ENCODE measurements at regions not wholly inside any gene's neighbourhood (a gene's known extent, or its start where the extent isn't known, plus 50 kb on each side); places are given as distances from the start of the nearest gene placed in this dataset.

DNA sequence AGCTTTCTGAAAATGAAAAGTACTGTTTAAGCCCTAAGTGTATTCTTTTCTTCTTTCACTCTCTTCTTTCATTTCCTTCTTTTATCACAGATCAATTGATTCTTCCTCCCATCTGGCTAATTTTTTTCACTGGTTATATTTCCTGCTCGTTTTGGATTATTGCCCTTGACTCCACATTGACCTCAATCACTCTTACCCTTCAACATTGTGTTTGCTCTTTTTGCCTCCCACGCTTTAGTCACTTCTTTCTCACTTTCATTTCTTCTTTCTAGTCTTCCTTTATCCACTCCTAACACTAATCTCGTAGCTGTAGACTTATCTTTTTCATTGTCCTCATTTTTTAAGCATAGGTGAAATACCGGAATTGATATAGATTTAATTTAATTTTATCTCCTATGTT lies 320.3 kb upstream of the VRK2 start:
- dilution Hi-C loops (cut with MboI; ENCODE audit: extremely low pct_ligation_motif_present, low sequenced_read_pairs): no loop called here
- Histone ChIP-seq H3K36me3 (ENCODE audit: control insufficient read depth in 2 of 2, extremely low read depth in 1 of 2, insufficient read depth in 2 of 2, low read length in 2 of 2) (no peaks in the 10 kb centered on the region), H3K9ac (replicated peaks; ENCODE audit: extremely low read depth, insufficient read depth, low read length) (no peak overlapping the region), H3K9me1 (replicated peaks; ENCODE audit: control insufficient read depth, extremely low read depth, insufficient read depth, low read length) (no peaks in the 10 kb centered on the region), H3K79me2 (ENCODE audit: control insufficient read depth, insufficient read depth, low read length) (no peaks in the 10 kb centered on the region), H3K4me1 (ENCODE audit: control insufficient read depth, extremely low read depth, insufficient read depth, low read length) (no peaks in the 10 kb centered on the region), H4K20me1 (replicated peaks; ENCODE audit: control insufficient read depth, extremely low read depth, insufficient read depth, low read length) (no peaks in the 10 kb centered on the region), H3K27ac (ENCODE audit: insufficient read depth, low read depth, low read length) (no peak overlapping the region), H3K9me3 (replicated peaks; ENCODE audit: control insufficient read depth, insufficient read depth, low read length) (no peaks in the 10 kb centered on the region), H2AFZ (ENCODE audit: low read depth, low read length) (no peak overlapping the region), H3K27me3 (ENCODE audit: control insufficient read depth in 2 of 2, insufficient read depth in 2 of 2, low read length in 2 of 2) (no peaks in the 10 kb centered on the region), H3K4me3 (replicated peaks in 1 of 3; ENCODE audit: insufficient read depth in 1 of 3, low read depth in 1 of 3, low read length in 3 of 3) (no peak overlapping the region), H3K4me2 (ENCODE audit: insufficient read depth, low read length) (no peak overlapping the region)
- intact Hi-C loops (cut with micrococcal nuclease): no loop called here
- BruUV-seq (replicated peaks): no TSS peak
- ChIA-PET CTCF (no interaction called here), POLR2A (no interaction called here)
- DNase-seq (ENCODE audit: low read depth, low spot score): no peak
- TF ChIP-seq FOS (IDR thresholded peaks at IDR 0.05; ENCODE audit: borderline replicate concordance, insufficient read depth, low read length) (no peak), GATA2 (IDR thresholded peaks at IDR 0.05; ENCODE audit: insufficient read depth, insufficient read length, low read depth, low read length) (no peak)
- TF ChIP-seq, protein P1, sequence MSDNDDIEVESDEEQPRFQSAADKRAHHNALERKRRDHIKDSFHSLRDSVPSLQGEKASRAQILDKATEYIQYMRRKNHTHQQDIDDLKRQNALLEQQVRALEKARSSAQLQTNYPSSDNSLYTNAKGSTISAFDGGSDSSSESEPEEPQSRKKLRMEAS (IDR thresholded peaks at IDR 0.05; ENCODE audit: insufficient read depth, insufficient read length): no peak
- FAIRE-seq: no peak

DNA sequence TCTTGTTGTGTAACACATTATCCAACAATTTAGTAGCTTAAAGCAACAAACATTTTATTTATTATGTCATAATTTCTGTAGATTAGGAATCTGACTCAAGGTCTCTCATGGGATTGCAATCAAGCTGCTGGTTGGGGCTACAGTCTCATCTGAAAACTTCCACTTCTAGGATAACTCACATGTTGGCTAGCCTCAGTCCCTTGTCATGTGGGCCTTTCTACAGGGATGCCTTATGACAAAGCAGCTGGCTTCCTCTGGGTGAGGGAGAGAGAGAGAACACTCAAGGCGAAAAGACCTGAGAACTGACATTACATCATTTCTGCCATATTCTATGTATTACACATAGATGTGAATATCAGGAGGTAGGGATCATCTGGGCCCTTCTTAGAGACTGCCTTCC lies 317.9 kb upstream of the VRK2 start:
- Histone ChIP-seq H4K20me1 (replicated peaks; ENCODE audit: control insufficient read depth, extremely low read depth, insufficient read depth, low read length) (no peaks in the 10 kb centered on the region), H3K36me3 (ENCODE audit: control insufficient read depth in 2 of 2, extremely low read depth in 1 of 2, insufficient read depth in 2 of 2, low read length in 2 of 2) (no peaks in the 10 kb centered on the region), H3K9ac (replicated peaks; ENCODE audit: extremely low read depth, insufficient read depth, low read length) (no peak overlapping the region), H3K27ac (ENCODE audit: insufficient read depth, low read depth, low read length) (no peak overlapping the region), H3K9me3 (replicated peaks; ENCODE audit: control insufficient read depth, insufficient read depth, low read length) (no peaks in the 10 kb centered on the region), H3K9me1 (replicated peaks; ENCODE audit: control insufficient read depth, extremely low read depth, insufficient read depth, low read length) (no peaks in the 10 kb centered on the region), H3K4me2 (ENCODE audit: insufficient read depth, low read length) (no peak overlapping the region), H3K79me2 (ENCODE audit: control insufficient read depth, insufficient read depth, low read length) (no peaks in the 10 kb centered on the region), H3K4me3 (replicated peaks in 1 of 3; ENCODE audit: insufficient read depth in 1 of 3, low read depth in 1 of 3, low read length in 3 of 3) (no peak overlapping the region), H3K27me3 (ENCODE audit: control insufficient read depth in 2 of 2, insufficient read depth in 2 of 2, low read length in 2 of 2) (no peaks in the 10 kb centered on the region), H3K4me1 (ENCODE audit: control insufficient read depth, extremely low read depth, insufficient read depth, low read length) (no peaks in the 10 kb centered on the region), H2AFZ (ENCODE audit: low read depth, low read length) (no peak overlapping the region)
- intact Hi-C loops (cut with micrococcal nuclease) (no loop called here), dilution Hi-C loops (cut with MboI; ENCODE audit: extremely low pct_ligation_motif_present, low sequenced_read_pairs) (no loop called here)
- CTCF ChIA-PET: no interaction called here
- POLR2A ChIA-PET: no interaction called here
- no peak for FAIRE-seq
- no TSS peak for BruUV-seq (replicated peaks)
- DNase-seq (ENCODE audit: low read depth, low spot score): no peak
- TF ChIP-seq, protein P2, sequence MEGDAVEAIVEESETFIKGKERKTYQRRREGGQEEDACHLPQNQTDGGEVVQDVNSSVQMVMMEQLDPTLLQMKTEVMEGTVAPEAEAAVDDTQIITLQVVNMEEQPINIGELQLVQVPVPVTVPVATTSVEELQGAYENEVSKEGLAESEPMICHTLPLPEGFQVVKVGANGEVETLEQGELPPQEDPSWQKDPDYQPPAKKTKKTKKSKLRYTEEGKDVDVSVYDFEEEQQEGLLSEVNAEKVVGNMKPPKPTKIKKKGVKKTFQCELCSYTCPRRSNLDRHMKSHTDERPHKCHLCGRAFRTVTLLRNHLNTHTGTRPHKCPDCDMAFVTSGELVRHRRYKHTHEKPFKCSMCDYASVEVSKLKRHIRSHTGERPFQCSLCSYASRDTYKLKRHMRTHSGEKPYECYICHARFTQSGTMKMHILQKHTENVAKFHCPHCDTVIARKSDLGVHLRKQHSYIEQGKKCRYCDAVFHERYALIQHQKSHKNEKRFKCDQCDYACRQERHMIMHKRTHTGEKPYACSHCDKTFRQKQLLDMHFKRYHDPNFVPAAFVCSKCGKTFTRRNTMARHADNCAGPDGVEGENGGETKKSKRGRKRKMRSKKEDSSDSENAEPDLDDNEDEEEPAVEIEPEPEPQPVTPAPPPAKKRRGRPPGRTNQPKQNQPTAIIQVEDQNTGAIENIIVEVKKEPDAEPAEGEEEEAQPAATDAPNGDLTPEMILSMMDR (IDR thresholded peaks at IDR 0.05; ENCODE audit: extremely low read depth in 1 of 2, insufficient read depth in 1 of 2, low read depth in 1 of 2, low read length in 2 of 2): no peak
- no peak for TF ChIP-seq MYC (IDR thresholded peaks at IDR 0.05; ENCODE audit: low read depth, low read length)
- TF ChIP-seq GATA2 (IDR thresholded peaks at IDR 0.05; ENCODE audit: insufficient read depth, insufficient read length, low read depth, low read length): no peak
- TF ChIP-seq, protein P1 (IDR thresholded peaks at IDR 0.05; ENCODE audit: insufficient read depth, insufficient read length): no peak
- TF ChIP-seq FOS (IDR thresholded peaks at IDR 0.05; ENCODE audit: borderline replicate concordance, insufficient read depth, low read length): no peak
- TF ChIP-seq POLR2A (IDR thresholded peaks at IDR 0.05; ENCODE audit: low read depth, low read length): no peak

Data from endothelial cell of umbilical vein (primary cell).